A549 (cell line): ENCODE measurements at regions not wholly inside any gene's neighbourhood (a gene's known extent, or its start where the extent isn't known, plus 50 kb on each side); places are given as distances from the start of the nearest gene placed in this dataset.

Experiments used
- CHD2 ChIP-seq: fragments of 150-350 bp; IDR thresholded peaks from 2 replicates; pipeline ENCODE4 v1.6.1; 2014; ENCODE audit warnings: low read length; ENCODE audit not compliant: partially characterized antibody
- EP300 ChIP-seq, 2 experiments: fragments of >200 bp; sonication (Bioruptor Twin); formaldehyde crosslinking; IDR thresholded peaks; 2 replicates in 1 of 2; 3 replicates in 1 of 2; pipeline ENCODE4 v1.6.1; 2016 to 2017
- FOSB ChIP-seq: fragments of 250-450 bp; sonication (Bioruptor Pico); IDR thresholded peaks from 2 replicates; pipeline ENCODE4 v1.5.0; 2020; ENCODE audit warnings: mild to moderate bottlenecking, moderate library complexity
- JUNB ChIP-seq: fragments of >200 bp; sonication (Bioruptor Twin); formaldehyde crosslinking; IDR thresholded peaks from 2 replicates; pipeline ENCODE4 v1.6.1; 2016
- MYC ChIP-seq: IDR thresholded peaks from 2 replicates; pipeline ENCODE4 v1.6.1; 2012; ENCODE audit warnings: mild to moderate bottlenecking, inconsistent platforms, low read length, improper control_type of control experiment, borderline replicate concordance
- POLR2A ChIP-seq: IDR thresholded peaks from 2 replicates; pipeline ENCODE4 v1.6.1; 2012; ENCODE audit warnings: mild to moderate bottlenecking, low read length
- RFX5 ChIP-seq: fragments of 450-650 bp; IDR thresholded peaks from 2 replicates; pipeline ENCODE4 v1.7.1; 2014; ENCODE audit warnings: antibody characterized with exemption, mild to moderate bottlenecking, moderate library complexity
- SMC3 ChIP-seq: fragments of >200 bp; sonication (Bioruptor Twin); formaldehyde crosslinking; IDR thresholded peaks from 3 replicates; pipeline ENCODE4 v1.6.1; 2018; ENCODE audit warnings: inconsistent platforms
- TP53 ChIP-seq: fragments of 250-450 bp; sonication (Bioruptor Pico); IDR thresholded peaks from 2 replicates; pipeline ENCODE4 v1.5.0; 2021; ENCODE audit warnings: mild to moderate bottlenecking, moderate library complexity
- ZNF302 ChIP-seq: fragments of 250-450 bp; sonication (Bioruptor Pico); IDR thresholded peaks from 2 replicates; pipeline ENCODE4 v1.9.0; 2021; ENCODE audit warnings: inconsistent platforms, mild to moderate bottlenecking, moderate library complexity
- ZSCAN20 ChIP-seq: fragments of 250-450 bp; sonication (Bioruptor Pico); IDR thresholded peaks from 2 replicates; pipeline ENCODE4 v1.8.0; 2022; ENCODE audit warnings: mild to moderate bottlenecking, moderate library complexity
- TF ChIP-seq, protein P1 (sequence below): fragments of >200 bp; sonication (Bioruptor Twin); formaldehyde crosslinking; IDR thresholded peaks from 3 replicates; pipeline ENCODE4 v1.5.1; 2016

DNA sequence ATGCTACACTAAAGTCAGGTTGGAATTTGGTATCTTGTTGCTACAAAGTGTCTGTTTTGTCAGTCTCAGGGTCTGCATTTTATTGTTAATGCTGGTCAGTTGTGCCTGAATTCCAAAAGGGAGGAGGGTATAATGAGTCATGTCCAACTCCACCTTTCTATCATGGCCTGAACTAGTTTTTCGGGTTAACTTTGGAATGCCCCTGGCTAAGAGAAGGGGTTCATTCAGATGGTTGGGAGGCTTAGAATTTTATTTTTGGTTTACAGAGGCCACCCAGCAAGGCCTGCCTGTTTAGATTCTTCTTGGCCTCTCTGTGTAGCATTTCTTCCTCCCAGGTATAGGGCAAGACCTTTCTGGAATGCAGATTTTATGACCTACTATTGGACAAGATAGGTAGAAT is 93.2 kb downstream of the SKIDA1 start:
- TF ChIP-seq, protein P1, sequence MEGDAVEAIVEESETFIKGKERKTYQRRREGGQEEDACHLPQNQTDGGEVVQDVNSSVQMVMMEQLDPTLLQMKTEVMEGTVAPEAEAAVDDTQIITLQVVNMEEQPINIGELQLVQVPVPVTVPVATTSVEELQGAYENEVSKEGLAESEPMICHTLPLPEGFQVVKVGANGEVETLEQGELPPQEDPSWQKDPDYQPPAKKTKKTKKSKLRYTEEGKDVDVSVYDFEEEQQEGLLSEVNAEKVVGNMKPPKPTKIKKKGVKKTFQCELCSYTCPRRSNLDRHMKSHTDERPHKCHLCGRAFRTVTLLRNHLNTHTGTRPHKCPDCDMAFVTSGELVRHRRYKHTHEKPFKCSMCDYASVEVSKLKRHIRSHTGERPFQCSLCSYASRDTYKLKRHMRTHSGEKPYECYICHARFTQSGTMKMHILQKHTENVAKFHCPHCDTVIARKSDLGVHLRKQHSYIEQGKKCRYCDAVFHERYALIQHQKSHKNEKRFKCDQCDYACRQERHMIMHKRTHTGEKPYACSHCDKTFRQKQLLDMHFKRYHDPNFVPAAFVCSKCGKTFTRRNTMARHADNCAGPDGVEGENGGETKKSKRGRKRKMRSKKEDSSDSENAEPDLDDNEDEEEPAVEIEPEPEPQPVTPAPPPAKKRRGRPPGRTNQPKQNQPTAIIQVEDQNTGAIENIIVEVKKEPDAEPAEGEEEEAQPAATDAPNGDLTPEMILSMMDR: no peak
- TF ChIP-seq MYC: no peak
- no peak for TF ChIP-seq JUNB
- TF ChIP-seq EP300 (IDR thresholded peaks at IDR 0.05): no peak
- TF ChIP-seq ZNF302: no peak
- no peak for TF ChIP-seq SMC3
- no peak for TF ChIP-seq ZSCAN20 (CRISPR knock-in tag)
- no peak for TF ChIP-seq CHD2
- no peak for TF ChIP-seq POLR2A
- no peak for TF ChIP-seq TP53
- TF ChIP-seq RFX5: no peak
- TF ChIP-seq FOSB: no peak
